Parathyroid adenoma (tissue), 2 donors: ENCODE measurements at regions not wholly inside any gene's neighbourhood (a gene's known extent, or its start where the extent isn't known, plus 50 kb on each side); places are given as distances from the start of the nearest gene placed in this dataset.
"Not testable (repeated sequence)": the region's sequence is repeated elsewhere in the genome, so short reads cannot be mapped to it uniquely, and the experiment has no call there.

Experiments
- H2AFZ ChIP-seq: fragments of 300-600 bp; sonication (generic); one replicate; pipeline ENCODE4 v1.7.0; 2017; ENCODE audit warnings: antibody characterized with exemption, mild to moderate bottlenecking
- H3K27ac ChIP-seq: fragments of 300-600 bp; sonication (generic); one replicate; pipeline ENCODE4 v1.7.0; 2017
- H3K27me3 ChIP-seq: fragments of 300-600 bp; sonication (generic); one replicate; pipeline ENCODE4 v1.7.0; 2017; ENCODE audit warnings: low read length; ENCODE audit not compliant: control insufficient read depth, insufficient read depth
- H3K36me3 ChIP-seq: fragments of 300-600 bp; sonication (generic); one replicate; pipeline ENCODE4 v1.7.0; 2017; ENCODE audit warnings: low read length; ENCODE audit not compliant: control insufficient read depth, insufficient read depth
- H3K4me1 ChIP-seq: fragments of 300-600 bp; sonication (generic); one replicate; pipeline ENCODE4 v1.7.0; 2017; ENCODE audit warnings: control low read depth
- H3K4me2 ChIP-seq: fragments of 300-600 bp; sonication (generic); one replicate; pipeline ENCODE4 v1.7.0; 2017; ENCODE audit warnings: low read length
- H3K4me3 ChIP-seq: fragments of 300-600 bp; sonication (generic); one replicate; pipeline ENCODE4 v1.7.0; 2017; ENCODE audit warnings: low read depth, low read length
- H3K79me2 ChIP-seq: fragments of 300-600 bp; sonication (generic); one replicate; pipeline ENCODE4 v1.7.0; 2017; ENCODE audit warnings: control low read depth
- H3K9ac ChIP-seq: fragments of 300-600 bp; sonication (generic); one replicate; pipeline ENCODE4 v1.7.0; 2017; ENCODE audit warnings: mild to moderate bottlenecking
- H3K9me3 ChIP-seq: fragments of 300-600 bp; sonication (generic); one replicate; pipeline ENCODE4 v1.7.0; 2017; ENCODE audit warnings: low read length; ENCODE audit not compliant: control insufficient read depth
- TF ChIP-seq, protein P1 (sequence below): fragments of 300-600 bp; sonication (generic); IDR thresholded peaks from one replicate; pipeline ENCODE4 v1.7.0; 2017; ENCODE audit warnings: antibody characterized with exemption, mild to moderate bottlenecking
- donor health status: primary hyperparathyroidism.

DNA sequence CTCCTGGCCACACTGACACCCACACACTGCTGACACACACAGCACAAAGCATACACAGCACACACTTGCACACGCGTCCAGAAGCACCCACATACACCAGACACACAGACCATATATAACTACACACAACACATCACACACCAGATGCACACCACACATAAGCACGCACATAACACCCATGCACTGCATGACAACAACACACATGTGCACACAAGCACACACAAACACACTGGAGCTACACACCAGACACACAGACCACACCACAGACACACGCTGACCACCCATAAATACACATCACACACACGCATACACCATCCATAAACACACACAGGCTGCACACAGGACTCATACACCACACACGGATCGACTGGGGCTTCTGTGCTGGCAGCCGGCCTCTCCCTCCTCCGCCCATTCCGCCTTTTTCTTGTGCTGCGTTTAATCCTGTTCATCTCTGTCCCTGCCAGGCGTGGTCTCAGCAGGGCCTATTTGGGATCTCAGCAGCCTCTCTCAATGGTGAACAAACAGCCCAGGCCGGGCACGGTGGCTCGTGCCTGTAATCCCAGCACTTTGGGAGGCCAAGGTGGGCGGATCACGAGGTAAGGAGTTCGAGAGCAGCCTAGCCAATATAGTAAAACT, 396.9 kb upstream of the MYT1L start:
- H3K4me1 ChIP-seq, result no peaks in the 10 kb centered on the region
- no peak overlapping the region for H3K27ac ChIP-seq
- TF ChIP-seq, protein P1, sequence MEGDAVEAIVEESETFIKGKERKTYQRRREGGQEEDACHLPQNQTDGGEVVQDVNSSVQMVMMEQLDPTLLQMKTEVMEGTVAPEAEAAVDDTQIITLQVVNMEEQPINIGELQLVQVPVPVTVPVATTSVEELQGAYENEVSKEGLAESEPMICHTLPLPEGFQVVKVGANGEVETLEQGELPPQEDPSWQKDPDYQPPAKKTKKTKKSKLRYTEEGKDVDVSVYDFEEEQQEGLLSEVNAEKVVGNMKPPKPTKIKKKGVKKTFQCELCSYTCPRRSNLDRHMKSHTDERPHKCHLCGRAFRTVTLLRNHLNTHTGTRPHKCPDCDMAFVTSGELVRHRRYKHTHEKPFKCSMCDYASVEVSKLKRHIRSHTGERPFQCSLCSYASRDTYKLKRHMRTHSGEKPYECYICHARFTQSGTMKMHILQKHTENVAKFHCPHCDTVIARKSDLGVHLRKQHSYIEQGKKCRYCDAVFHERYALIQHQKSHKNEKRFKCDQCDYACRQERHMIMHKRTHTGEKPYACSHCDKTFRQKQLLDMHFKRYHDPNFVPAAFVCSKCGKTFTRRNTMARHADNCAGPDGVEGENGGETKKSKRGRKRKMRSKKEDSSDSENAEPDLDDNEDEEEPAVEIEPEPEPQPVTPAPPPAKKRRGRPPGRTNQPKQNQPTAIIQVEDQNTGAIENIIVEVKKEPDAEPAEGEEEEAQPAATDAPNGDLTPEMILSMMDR, result no peak
- H2AFZ ChIP-seq, result no peak overlapping the region
- no peaks in the 10 kb centered on the region for H3K79me2 ChIP-seq
- H3K36me3 ChIP-seq, result no peaks in the 10 kb centered on the region
- no peak overlapping the region for H3K4me3 ChIP-seq
- H3K9me3 ChIP-seq, result no peaks in the 10 kb centered on the region
- H3K27me3 ChIP-seq, result no peaks in the 10 kb centered on the region
- no peak overlapping the region for H3K4me2 ChIP-seq
- H3K9ac ChIP-seq, result no peak overlapping the region

DNA sequence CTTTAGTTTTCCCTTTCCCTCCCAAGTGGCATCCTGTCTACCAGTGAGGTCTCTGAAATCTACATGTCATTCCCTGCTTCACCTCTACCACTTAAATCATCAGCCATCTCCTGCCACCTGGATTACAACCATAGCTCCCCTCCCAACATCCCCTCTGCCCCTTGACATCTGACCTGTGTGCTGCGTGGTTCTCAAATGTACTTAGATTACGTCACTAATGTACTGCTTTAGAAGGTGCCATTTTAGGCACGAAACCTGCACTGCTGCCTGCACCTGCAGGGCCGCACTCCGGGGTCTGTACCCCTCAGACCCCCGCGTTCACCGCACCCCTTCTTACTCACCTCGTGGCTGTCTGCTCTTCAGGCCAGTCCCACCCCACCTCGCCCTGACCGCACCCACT, 395.1 kb upstream of the MYT1L start:
- Histone ChIP-seq H3K79me2 (no peaks in the 10 kb centered on the region), H2AFZ (no peak overlapping the region), H3K4me2 (no peak overlapping the region), H3K27ac (no peak overlapping the region), H3K4me1 (no peaks in the 10 kb centered on the region), H3K9me3 (no peaks in the 10 kb centered on the region), H3K36me3 (no peaks in the 10 kb centered on the region), H3K9ac (no peak overlapping the region), H3K4me3 (no peak overlapping the region), H3K27me3 (no peaks in the 10 kb centered on the region)
- TF ChIP-seq, protein P1, result no peak

DNA sequence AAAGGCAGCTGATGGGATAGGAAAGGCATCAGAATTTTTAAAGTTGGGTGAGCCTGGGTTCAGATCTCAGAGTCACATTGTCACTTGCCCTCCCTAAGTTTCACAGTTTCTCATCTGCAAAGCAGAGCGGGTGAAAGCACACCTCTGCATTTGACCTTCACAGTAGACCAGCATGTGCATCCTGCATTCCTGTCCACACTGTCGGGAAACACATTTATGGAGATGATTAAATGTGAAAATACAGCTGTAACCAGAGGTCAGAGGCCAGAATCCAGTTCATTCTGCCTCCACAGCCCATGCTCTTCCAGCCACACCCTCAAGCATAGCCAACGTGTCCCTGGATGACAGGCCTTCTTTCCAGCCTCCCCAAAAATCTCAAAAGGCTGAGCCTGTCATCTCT, 392.0 kb upstream of the MYT1L start:
- Histone ChIP-seq H3K4me1 (no peaks in the 10 kb centered on the region), H3K79me2 (no peaks in the 10 kb centered on the region), H2AFZ (no peak overlapping the region), H3K4me3 (no peak overlapping the region), H3K27ac (no peak overlapping the region), H3K27me3 (no peaks in the 10 kb centered on the region), H3K9me3 (no peaks in the 10 kb centered on the region), H3K4me2 (no peak overlapping the region), H3K9ac (no peak overlapping the region), H3K36me3 (no peaks in the 10 kb centered on the region)
- TF ChIP-seq, protein P1, result no peak

DNA sequence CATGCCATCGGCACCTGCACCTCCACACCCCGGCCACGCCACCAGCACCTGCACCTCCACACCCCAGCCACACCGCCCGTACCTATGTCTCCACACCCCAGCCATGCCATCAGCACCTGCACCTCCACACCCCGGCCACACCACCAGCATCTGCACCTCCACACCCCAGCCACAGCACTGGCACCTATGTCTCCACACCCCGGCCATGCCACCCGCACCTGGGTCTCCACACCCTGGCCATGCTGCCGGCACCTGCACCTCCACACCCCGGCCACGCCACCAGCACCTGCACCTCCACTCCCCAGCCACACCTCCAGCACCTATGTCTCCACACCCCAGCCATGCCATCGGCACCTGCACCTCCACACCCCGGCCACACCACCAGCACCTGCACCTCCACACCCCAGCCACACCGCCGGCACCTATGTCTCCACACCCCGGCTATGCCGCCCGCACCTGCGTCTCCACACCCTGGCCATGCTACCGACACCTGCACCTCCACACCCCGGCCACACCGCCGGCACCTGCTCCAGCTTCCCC, 390.3 kb upstream of the MYT1L start:
- Histone ChIP-seq H3K79me2 (no peaks in the 10 kb centered on the region), H3K9ac (no peak overlapping the region), H3K36me3 (no peaks in the 10 kb centered on the region), H3K4me1 (no peaks in the 10 kb centered on the region), H3K4me2 (no peak overlapping the region), H3K9me3 (no peaks in the 10 kb centered on the region), H3K4me3 (no peak overlapping the region), H2AFZ (no peak overlapping the region), H3K27ac (no peak overlapping the region), H3K27me3 (no peaks in the 10 kb centered on the region)
- TF ChIP-seq, protein P1, result no peak

DNA sequence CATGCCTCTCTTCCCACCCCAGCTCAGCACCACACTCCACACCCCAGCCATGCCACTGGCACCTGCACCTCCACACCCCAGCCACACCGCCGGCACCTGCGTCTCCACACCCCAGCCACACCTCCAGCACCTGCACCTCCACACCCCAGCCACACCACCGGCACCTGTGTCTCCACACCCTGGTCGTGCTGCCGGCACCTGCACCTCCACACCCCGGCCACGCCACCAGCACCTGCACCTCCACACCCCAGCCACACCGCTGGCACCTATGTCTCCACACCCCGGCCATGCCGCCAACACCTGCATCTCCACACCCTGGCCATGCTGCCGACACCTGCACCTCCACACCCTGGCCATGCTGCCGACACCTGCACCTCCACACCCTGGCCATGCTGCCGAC, 389.7 kb upstream of the MYT1L start:
- not testable (repeated sequence) for H3K36me3 ChIP-seq, H3K79me2 ChIP-seq, H3K4me2 ChIP-seq, H3K27me3 ChIP-seq, H3K4me3 ChIP-seq, H3K9me3 ChIP-seq, H3K27ac ChIP-seq, H3K9ac ChIP-seq, H3K4me1 ChIP-seq, H2AFZ ChIP-seq
